ENCODE measurements at regions not wholly inside any gene's neighbourhood (a gene's known extent, or its start where the extent isn't known, plus 50 kb on each side); places are given as distances from the start of the nearest gene placed in this dataset.

DNA sequence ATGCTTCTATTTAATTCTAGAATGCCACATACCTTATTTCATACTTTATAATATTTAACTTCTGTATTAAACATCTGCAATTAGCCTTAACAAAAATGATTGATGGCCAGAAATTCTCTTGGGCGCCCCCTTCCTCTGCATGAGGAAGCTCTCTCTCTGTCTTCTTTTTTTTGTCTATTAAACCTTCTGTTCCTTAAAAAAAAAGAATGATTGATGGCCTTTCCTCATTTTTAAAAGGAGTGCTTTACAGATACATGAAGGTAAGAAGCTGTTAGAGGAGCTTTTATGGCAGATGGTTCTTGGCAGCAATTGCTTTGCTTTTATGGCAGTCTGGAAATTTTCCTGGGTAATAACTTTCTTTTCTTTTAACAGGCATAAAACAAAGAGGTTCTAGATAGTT, 526.9 kb downstream of the SLC4A3 start:
- Histone ChIP-seq H2AFZ (ENCODE audit: low read length) (no peak overlapping the region), H3K36me3 (ENCODE audit: insufficient read depth, low read length) (no peaks in the 10 kb centered on the region), H3K79me2 (ENCODE audit: insufficient read depth, low read length) (no peaks in the 10 kb centered on the region), H3K9me2 (ENCODE audit: low read depth, low read length) (no peaks in the 10 kb centered on the region), H3K4me2 (ENCODE audit: low read length) (no peak overlapping the region), H3K4me1 (ENCODE audit: insufficient read depth, low read length, severe bottlenecking) (no peaks in the 10 kb centered on the region), H4K20me1 (ENCODE audit: insufficient read depth, low read length) (no peaks in the 10 kb centered on the region), H3K9me3 (ENCODE audit: low read length) (no peaks in the 10 kb centered on the region), H3K9ac (ENCODE audit: low read length) (no peak overlapping the region), H3K27me3 (ENCODE audit: insufficient read depth, low read length) (no peaks in the 10 kb centered on the region), H3K4me3 (ENCODE audit: low read depth, low read length, poor library complexity, severe bottlenecking) (no peak overlapping the region), H3F3A (ENCODE audit: insufficient read depth, low read length) (no peaks in the 10 kb centered on the region), H3K27ac (ENCODE audit: low read depth, low read length, poor library complexity, severe bottlenecking) (no peak overlapping the region)
- no peak for TF ChIP-seq EZH2 (IDR thresholded peaks at IDR 0.05; ENCODE audit: borderline replicate concordance, low read length)
- TF ChIP-seq, protein P1, sequence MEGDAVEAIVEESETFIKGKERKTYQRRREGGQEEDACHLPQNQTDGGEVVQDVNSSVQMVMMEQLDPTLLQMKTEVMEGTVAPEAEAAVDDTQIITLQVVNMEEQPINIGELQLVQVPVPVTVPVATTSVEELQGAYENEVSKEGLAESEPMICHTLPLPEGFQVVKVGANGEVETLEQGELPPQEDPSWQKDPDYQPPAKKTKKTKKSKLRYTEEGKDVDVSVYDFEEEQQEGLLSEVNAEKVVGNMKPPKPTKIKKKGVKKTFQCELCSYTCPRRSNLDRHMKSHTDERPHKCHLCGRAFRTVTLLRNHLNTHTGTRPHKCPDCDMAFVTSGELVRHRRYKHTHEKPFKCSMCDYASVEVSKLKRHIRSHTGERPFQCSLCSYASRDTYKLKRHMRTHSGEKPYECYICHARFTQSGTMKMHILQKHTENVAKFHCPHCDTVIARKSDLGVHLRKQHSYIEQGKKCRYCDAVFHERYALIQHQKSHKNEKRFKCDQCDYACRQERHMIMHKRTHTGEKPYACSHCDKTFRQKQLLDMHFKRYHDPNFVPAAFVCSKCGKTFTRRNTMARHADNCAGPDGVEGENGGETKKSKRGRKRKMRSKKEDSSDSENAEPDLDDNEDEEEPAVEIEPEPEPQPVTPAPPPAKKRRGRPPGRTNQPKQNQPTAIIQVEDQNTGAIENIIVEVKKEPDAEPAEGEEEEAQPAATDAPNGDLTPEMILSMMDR (IDR thresholded peaks at IDR 0.05; ENCODE audit: low read length), result no peak; the same call in 1 of the 2 replicates

DNA sequence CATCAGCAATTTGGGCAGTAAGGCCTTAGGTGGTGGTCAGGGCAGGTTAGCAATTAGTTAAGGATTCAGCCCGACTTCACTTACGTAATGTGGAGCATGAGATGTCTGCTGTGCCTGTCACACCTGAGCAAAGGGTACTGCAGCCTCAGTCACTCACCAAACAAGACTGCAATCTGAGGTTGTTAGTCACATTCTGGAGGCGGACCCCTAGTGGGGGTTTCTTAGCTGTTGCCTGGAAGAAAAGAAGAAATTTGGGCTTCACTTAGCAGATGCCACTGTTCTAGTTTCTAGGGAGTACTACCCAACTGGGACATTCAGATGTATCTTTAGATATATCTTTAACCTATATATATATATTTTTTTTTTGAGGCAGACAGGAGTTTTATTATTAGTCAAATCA, 529.9 kb downstream of the SLC4A3 start:
- H3K27ac ChIP-seq (ENCODE audit: low read depth, low read length, poor library complexity, severe bottlenecking), result no peak overlapping the region
- no peaks in the 10 kb centered on the region for H3K79me2 ChIP-seq (ENCODE audit: insufficient read depth, low read length)
- TF ChIP-seq EZH2 (IDR thresholded peaks at IDR 0.05; ENCODE audit: borderline replicate concordance, low read length), result no peak
- TF ChIP-seq, protein P1 (IDR thresholded peaks at IDR 0.05; ENCODE audit: low read length), result no peak

DNA sequence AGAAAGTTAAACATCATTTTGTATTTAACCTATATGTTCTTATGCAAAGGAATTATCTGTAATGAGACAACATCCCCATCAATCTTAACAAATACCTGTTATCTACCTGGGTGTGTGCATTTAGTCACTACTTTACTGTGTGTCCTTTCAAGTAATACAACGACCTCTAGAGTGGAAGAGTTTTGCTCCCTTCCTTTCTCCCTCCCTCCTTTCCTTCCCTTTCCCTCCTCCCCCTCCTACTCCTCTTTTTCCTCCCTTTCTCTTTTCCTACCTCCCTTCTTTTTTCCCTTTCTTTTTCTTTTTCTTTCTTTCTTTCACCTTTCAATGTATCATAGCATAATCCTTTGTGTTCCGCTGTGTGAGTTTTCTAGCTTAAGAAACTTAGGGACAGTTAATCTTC, 532.3 kb downstream of the SLC4A3 start:
- no peaks in the 10 kb centered on the region for H3K79me2 ChIP-seq (ENCODE audit: insufficient read depth, low read length)
- H3K9me3 ChIP-seq (ENCODE audit: low read length), result no peaks in the 10 kb centered on the region
- no peak overlapping the region for H3K27ac ChIP-seq (ENCODE audit: low read depth, low read length, poor library complexity, severe bottlenecking)
- H3K27me3 ChIP-seq (ENCODE audit: insufficient read depth, low read length), result no peaks in the 10 kb centered on the region
- H3K9me2 ChIP-seq (ENCODE audit: low read depth, low read length), result no peaks in the 10 kb centered on the region
- no peaks in the 10 kb centered on the region for H3F3A ChIP-seq (ENCODE audit: insufficient read depth, low read length)
- H3K4me3 ChIP-seq (ENCODE audit: low read depth, low read length, poor library complexity, severe bottlenecking), result no peak overlapping the region
- no peak overlapping the region for H3K9ac ChIP-seq (ENCODE audit: low read length)
- TF ChIP-seq, protein P1 (IDR thresholded peaks at IDR 0.05; ENCODE audit: low read length), result no peak
- no peak for TF ChIP-seq EZH2 (IDR thresholded peaks at IDR 0.05; ENCODE audit: borderline replicate concordance, low read length)
- H2AFZ ChIP-seq (ENCODE audit: low read length), result no peak overlapping the region
- no peaks in the 10 kb centered on the region for H3K4me1 ChIP-seq (ENCODE audit: insufficient read depth, low read length, severe bottlenecking)
- H4K20me1 ChIP-seq (ENCODE audit: insufficient read depth, low read length), result no peaks in the 10 kb centered on the region
- H3K36me3 ChIP-seq (ENCODE audit: insufficient read depth, low read length), result no peaks in the 10 kb centered on the region
- no peak overlapping the region for H3K4me2 ChIP-seq (ENCODE audit: low read length)

More for the DNA sequence above, 529.9 kb downstream of the SLC4A3 start:
- Histone ChIP-seq H4K20me1 (ENCODE audit: insufficient read depth, low read length) (no peaks in the 10 kb centered on the region), H3K4me2 (ENCODE audit: low read length) (no peak overlapping the region), H2AFZ (ENCODE audit: low read length) (no peak overlapping the region), H3K9me2 (ENCODE audit: low read depth, low read length) (no peaks in the 10 kb centered on the region), H3F3A (ENCODE audit: insufficient read depth, low read length) (no peaks in the 10 kb centered on the region), H3K9ac (ENCODE audit: low read length) (no peak overlapping the region), H3K4me3 (ENCODE audit: low read depth, low read length, poor library complexity, severe bottlenecking) (no peak overlapping the region), H3K36me3 (ENCODE audit: insufficient read depth, low read length) (no peaks in the 10 kb centered on the region), H3K4me1 (ENCODE audit: insufficient read depth, low read length, severe bottlenecking) (no peaks in the 10 kb centered on the region), H3K27me3 (ENCODE audit: insufficient read depth, low read length) (no peaks in the 10 kb centered on the region), H3K9me3 (ENCODE audit: low read length) (no peaks in the 10 kb centered on the region)

Measured in OCI-LY1 (cell line).